Left ventricle myocardium superior (tissue), 1 donor: ENCODE measurements at regions not wholly inside any gene's neighbourhood (a gene's known extent, or its start where the extent isn't known, plus 50 kb on each side); places are given as distances from the start of the nearest gene placed in this dataset.
"Not testable (repeated sequence)": the region's sequence is repeated elsewhere in the genome, so short reads cannot be mapped to it uniquely, and the experiment has no call there.

Source experiments
- ATAC-seq: fragments of 200-7000 bp; cut with Tn5 transposase; one replicate; pipeline ENCODE4 v1.9.1; 2020; ENCODE audit warnings: mild to moderate bottlenecking, moderate library complexity
- DNase-seq: peaks from one replicate; pipeline ENCODE4 v3.0.0-alpha.2; 2020
- intact Hi-C: fragments of 100-400 bp; cut with micrococcal nuclease; formaldehyde crosslinking; loops from one replicate; pipeline ENCODE4 v1.11.0; 2022
- donor health status: DM: no; HTN: yes; CAD: no; lungs with severe emphysema.

DNA sequence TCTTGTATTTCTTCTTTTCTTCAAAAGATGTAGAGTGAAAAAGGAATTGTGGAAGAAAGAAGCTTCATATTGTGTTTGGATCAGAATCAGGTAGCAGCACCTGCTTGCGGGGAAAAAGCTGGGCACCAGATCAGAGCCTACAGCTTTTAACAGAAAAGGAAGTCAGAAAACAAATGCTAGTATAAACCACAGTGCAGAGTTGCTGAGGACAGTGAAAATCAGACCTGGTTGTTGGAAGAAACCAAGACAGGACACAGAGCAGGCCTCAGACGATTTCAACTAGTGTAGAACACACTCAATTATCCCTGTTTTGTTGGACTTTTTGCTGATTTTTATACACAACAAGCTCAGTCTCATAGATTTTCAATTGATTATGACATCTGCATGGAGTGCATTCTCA lies 221.4 kb downstream of the PTN start:
- DNase-seq (no peak), ATAC-seq (no peak)
- intact Hi-C loops = no loop called here

DNA sequence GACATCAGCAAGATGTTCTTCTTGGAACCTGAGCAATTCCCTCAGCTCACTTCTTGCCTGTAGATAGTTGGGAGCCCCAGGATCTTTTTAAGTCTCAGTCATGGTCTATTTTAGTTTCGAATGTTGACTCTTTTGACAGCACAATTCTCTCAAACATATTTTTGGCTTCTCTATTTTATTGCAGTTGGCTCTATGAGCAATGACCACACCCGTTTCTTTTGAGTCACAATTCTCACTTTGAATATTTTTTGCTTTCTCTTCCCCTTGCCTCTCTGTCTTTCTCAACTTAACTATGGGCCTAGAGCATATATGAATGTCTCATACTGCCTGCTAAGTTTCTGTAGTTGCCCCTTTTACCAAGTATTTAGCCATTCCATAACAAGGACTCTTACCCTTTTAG lies 222.8 kb downstream of the PTN start:
- ATAC-seq (no peak), DNase-seq (no peak)
- intact Hi-C loops = no loop called here

DNA sequence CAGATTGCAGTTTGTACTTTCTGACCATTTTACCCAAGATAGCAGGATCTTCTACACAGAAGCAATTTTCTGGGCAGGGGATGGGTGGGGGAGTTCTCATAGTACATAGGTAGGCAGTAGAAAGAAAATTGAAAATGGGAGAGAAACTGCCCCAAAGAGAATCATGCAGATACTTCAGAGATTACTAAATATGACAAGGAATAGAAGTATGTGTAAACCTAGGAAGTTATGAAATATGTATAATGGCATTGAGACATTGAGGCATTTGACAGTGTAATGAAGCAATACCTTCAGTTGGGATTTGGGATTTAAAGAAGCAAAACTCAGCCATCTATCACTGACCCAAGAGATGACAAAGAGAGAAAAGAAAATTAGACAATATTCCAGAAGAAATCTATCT lies 233.0 kb downstream of the PTN start:
- ATAC-seq (no peak), DNase-seq (no peak)
- intact Hi-C loops = no loop called here

DNA sequence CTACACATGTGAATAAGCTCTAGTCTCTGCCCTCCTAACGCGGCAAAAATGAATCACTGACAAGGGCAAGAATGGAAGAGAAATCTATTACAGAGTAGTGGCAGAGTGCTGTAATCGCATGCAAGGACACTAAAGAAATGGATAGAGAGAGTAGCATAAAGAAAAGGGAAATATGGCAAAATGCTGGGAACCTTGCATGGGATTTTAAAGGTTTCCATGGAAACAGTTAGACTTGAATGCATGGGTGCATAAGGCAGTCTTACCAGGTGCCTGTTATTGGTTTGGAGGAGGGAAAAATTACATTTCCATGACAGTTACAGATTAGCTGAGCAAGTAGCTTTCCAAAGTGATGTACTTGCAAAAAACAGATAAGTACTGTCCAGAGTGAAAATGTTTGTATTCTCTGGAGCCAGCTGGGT lies 233.4 kb downstream of the PTN start:
- DNase-seq (no peak), ATAC-seq (no peak)
- intact Hi-C loops = no loop called here

DNA sequence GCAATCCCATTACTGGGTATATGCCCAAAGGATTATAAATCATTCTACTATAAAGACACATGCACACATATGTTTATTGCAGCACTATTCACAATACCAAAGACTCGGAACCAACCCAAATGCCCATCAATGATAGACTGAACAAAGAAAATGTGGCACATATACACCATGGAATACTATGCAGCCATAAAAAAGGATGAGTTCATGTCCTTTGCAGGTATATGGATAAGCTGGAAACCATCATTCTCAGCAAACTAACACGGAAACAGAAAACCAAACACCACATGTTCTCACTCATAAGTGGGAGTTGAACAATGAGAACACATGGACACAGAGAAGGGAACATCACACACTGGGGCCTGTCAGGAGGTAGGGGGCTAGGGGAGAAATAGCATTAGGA lies 235.7 kb downstream of the PTN start:
- intact Hi-C loops, DNase-seq, ATAC-seq: not testable (repeated sequence)

DNA sequence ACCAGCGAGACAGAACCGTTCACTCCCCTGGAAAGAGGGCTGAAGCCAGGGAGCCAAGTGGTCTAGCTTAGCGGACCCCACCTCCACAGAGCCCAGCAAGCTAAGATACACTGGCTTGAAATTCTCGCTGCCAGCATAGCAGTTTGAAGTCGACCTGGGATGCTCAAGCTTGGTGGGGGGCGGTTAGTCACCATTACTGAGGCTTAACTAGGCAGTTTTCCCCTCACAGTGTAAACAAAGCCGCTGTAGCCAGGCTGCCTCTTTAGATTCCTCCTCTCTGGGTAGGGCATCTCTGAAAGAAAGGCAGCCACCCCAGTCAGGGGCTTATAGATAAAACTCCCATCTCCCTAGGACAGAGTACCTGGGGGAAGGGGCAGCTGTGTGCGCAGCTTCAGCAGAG lies 235.1 kb downstream of the CHRM2 start:
- intact Hi-C loops, DNase-seq, ATAC-seq: not testable (repeated sequence)

DNA sequence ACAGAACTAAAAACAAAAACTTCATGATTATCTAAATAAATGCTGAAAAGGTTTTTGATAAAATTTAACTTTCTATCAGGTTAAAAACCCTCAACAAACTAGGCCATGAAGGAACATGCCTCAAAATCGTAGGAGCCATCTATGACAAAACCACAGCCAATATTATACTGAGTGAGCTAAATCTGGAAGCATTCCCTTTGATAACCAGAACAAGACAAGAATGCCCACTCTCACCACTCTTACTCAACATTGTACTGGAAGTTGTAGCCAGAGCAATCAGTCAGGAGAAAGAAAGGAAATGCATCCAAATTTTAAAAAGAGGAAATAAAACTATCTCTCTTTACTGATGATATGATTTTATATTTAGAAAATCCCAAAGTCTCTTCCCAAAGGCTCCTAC lies 228.7 kb downstream of the CHRM2 start:
- intact Hi-C loops = no loop called here
- peak; percentile 52 for ATAC-seq
- no peak for DNase-seq

DNA sequence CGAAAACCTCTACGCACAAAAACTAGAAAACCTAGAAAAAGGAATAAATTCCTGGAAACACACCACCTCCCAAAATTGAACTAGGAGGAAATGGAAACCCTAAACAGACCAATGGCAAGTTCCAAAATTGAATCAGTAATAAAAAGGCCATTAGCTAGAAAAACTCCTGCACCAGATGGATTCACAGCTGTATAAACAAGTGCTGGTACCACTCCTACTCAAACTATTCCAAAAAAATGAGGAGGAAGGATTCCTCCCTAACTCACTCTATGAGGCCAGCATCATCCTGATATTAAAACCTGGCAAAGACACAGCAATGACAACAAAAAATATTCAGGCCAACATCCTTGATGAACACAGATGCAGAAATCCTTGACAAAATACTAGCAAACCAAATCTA lies 228.2 kb downstream of the CHRM2 start:
- intact Hi-C loops = no loop called here
- no peak for DNase-seq
- peak; percentile 93 for ATAC-seq

DNA sequence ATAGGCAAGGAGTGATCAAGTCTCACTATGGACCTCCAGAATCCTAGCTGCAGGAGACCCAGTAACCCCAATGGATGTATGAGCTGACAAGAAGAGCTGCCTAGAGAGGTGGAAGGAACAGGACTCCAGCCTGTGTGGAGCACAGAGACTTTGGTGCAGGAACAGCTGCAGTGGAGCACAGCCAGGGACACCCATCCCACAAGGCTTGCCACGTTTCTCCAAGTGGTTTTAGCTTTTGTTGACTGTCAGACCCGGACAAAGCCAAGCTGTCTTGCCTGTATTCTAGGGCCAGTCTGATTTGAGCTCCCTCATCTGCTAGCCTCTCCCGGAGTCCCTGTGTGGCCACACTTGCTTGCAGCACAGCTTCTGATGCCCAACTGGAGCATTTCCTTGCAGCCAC lies 224.7 kb downstream of the CHRM2 start:
- intact Hi-C loops = no loop called here
- ATAC-seq (peak; percentile 38), DNase-seq (no peak)

DNA sequence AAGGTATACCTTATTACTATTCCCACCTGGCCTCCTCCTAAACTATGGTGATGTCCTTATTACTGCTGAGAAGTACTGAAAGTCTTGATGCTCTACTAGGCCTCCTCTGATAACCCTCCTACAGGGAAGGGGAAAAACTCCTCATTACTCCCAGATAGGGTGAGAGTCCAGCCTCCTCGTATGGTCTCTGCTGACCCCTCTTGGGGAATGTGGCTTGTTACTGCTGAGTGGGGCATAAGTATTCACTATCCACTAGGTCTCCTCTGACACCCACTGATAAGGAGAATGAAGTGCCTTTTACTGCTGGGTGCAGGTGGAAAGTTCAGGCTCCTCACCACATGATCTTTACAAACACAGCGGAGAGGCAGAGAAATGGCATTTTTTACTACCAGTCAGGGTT lies 222.9 kb downstream of the CHRM2 start:
- intact Hi-C loops = no loop called here
- ATAC-seq (peak; percentile 80), DNase-seq (no peak)

DNA sequence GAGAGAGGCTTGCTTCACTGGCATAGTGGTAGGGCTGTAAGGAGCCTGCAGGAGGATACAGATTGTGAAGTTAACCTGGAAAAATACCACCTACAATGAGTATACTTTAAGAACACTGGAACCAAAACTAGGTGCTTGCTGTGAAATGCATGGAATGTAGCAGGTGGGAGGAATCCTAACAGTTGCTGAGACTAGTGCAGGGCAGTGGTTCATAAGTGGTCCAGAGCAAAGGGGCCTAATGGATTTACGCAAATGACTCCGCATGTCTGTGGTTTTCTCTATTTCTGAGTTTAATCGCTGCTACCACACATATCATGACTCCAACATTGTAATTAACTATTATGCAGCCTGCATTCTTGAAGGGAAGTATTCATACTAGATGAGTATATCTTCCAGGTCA lies 218.4 kb downstream of the CHRM2 start:
- DNase-seq = no peak
- intact Hi-C loops = loop anchor here (10.0 kb wide), 1 partner anchor 212 kb away; no protein-coding TSS in a partner anchor
- no peak for ATAC-seq

DNA sequence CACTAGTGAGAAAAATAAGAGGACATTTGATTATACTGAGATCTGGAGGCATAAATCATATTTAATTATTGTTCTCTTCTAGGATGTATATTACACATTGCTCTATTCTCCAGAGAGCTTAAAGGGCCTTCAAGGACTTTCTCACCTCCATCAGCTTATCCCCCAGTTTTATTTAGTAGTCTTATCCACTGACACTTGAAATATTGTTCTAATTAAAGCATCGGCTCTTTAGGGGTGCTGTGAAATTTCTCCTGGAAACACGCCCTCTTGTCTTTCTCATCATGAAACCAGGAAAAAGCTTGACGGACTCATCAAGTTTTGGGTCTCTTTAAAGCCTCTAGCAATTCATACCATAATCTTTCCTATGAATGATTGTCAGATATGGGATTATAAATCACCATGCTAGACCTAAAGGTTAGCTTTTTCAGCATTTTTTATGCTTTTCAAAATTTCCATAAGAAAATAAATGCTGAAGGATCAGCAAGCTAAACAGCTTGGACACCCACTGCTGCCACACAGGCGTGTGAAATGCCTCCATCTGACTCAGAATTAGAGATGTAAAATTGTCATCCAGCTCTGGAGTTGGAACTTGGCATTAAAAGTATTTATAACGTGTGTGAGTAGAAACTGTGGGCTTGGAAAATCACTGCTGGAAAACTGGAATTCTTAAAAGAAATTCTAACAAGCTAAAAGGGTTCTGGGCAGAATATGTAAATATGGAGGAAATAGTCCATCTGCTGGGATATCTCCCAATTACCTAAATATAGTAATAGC lies 216.3 kb downstream of the CHRM2 start:
- ATAC-seq = peak; percentile 62
- intact Hi-C loops = loop anchor here (10.0 kb wide), 1 partner anchor 210 kb away; no protein-coding TSS in a partner anchor
- DNase-seq = no peak

DNA sequence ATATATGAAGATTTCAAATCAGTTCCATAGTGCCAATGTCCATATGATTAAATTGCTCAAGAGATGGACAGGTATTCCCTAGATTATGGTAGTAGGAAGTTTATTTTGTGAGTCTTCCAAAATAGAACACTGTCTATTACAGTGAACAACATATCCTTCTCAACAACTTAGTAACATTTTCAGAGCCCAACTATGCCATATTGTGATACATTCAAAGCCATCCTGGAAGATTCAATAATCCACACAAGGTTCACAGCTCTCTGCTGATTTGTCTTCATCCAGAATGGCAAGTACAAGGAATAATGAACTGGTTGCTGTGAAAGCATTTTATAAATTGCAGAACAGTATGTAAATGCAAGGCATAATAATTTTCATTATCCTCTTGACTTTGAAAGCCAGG lies 213.9 kb downstream of the CHRM2 start:
- DNase-seq (no peak), ATAC-seq (no peak)
- intact Hi-C loops = loop anchor here (10.0 kb wide), 1 partner anchor 208 kb away; no protein-coding TSS in a partner anchor

DNA sequence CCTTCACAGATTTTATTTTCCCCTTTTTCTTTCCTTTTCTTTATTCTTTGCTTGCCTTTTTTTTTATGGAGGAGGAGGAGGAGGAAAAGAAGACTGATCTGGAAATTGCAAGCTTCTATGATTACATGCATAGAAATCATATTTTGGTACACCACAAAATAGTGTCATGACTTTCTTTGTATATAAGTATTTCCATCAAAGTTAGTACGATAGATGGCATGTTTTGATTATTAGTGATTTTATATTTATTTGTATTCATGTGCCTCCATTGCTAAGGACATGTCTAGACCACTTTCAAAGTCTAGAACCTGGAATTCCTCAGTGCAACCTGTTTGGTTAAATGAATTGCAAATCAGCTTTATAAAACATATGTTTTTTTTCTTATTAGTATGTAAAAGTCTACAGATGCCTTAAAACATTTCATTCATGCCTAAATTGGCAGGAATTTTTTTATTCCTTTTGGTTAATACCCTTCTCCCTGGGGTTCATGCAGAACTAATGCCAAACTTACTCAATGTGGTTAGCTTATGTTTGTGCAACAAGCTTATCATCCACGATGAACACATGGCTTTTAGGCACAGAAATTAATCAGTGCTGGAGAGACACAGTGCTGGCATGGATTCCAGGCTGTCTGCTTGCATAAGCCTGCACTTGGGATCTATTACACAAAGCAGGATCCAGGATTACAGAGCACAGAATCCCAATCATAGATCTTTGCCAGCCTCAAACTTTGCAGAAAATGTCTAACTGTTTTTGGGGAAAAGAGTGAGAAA lies 213.1 kb downstream of the CHRM2 start:
- intact Hi-C loops = loop anchor here (10.0 kb wide), 1 partner anchor 207 kb away; no protein-coding TSS in a partner anchor
- ATAC-seq = peak; percentile 95
- DNase-seq = peak; percentile 80

DNA sequence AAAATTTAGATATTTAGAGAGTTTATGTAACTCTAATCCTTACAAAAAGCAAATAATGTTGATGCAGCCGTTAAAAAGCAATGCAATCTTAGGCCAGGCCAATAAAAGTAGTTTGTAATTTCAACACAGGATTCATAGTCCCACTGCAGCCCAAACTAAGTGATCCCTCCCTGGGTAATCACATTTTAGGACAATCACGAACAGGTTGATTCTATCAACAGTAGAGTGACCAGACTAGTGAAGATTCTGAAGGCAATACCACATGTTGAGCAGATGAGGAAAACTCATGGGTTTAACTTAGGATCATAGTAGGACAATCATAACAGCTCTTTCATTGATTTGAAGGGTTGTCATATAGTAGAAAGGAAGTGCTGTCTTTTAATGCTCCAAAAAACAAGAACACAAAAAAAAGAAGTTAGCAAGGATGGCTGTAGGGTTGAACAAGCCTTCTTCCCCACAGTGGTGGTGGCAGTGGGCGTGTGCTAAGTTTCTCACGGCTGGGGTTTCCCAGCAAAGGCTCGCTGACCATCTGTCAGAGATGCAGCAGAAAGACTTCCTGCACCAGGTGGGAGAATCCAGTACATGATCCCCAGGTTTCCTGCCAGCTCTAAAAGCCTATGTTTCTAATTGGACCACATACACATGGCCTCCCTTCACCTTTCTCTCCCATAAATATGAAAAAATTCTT lies 212.2 kb downstream of the CHRM2 start:
- ATAC-seq (peak; percentile 48), DNase-seq (no peak)
- intact Hi-C loops = loop anchor here (10.0 kb wide), 1 partner anchor 206 kb away; no protein-coding TSS in a partner anchor

DNA sequence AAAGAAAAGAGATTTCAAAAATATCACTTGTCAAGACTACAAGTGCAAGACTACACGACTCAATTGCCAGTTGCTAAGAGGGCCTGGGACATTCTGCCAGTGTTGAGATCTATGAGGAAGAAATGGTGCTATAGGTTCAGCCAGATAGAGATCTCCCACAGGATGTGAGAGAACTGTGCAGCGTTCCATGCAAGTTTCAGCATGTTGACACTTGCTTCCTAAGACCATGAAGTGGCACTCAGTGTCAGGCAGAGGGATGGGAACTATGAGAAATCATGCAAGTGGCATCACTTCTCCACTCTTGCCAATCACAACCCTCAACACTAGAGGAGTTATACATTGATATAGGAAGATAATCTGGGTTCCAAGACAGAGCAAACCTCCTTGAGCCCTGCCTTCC lies 210.3 kb downstream of the CHRM2 start:
- ATAC-seq = no peak
- DNase-seq = no peak
- intact Hi-C loops = no loop called here

DNA sequence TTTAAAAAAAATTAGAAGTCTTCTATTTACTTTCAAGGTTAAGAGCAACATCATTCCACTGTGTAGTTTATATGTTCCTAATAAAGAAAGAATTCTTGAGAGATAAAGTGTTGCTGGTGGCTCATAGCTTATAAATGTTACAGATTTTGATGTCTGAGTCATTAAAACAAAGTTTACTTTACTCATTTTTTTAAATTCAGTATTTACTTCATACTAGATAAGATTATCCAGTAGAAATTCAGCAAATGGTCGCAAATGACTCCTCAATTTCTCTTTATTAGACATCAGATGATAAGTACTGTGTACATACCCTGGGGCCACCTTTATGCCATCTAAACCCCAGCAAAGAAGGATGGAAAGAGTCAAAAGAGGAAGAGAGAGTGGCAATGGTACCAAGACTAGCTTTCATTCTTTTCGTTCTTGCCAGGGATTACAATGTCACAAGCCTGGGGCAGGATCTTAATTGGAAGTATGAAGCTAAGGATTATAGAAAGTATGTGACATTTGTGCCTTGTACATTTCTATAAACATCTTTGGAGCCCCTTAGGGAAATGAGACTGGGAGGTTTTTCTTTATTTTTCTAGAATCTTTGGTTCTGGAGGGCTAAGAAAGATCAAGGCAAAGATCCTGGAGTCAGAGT lies 206.1 kb downstream of the CHRM2 start:
- DNase-seq (no peak), ATAC-seq (no peak)
- intact Hi-C loops = no loop called here

DNA sequence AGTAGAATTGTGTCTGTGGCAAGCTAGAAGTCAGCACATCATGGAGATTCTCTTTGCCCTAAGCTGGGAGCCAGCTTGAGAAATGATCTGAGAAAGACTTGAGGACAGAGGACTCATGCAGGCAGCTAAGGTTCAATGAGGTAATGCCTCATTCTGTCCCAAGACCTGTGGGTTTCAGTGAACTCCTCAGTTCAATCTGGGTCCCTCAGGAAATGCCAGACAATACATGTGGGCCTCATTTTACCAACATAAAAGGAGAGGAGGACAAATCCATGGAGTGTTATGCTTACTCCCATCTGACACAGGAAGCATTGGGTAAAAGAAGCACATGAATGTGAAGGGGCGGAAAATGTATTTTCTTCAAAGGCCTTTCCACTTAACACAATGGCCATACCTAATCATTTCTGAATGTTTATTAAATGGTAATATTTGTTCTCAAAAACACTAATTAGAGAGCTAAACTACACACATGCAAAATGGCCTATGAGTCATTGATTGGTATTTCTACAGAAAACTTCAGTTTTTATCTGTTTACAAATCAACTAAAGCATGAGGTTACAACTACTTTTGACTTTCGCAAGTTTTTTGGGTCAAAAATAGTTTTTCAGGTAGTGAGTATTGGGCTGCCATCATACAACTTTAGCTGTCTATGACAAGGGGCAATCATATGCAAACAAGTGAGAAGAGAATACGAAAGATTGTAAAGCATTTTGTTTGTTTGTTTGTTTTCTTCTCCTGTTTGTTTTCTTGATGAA lies 205.3 kb downstream of the CHRM2 start:
- intact Hi-C loops = no loop called here
- ATAC-seq = no peak
- no peak for DNase-seq
